ENCODE measurements at regions not wholly inside any gene's neighbourhood (a gene's known extent, or its start where the extent isn't known, plus 50 kb on each side); places are given as distances from the start of the nearest gene placed in this dataset.

- TF ChIP-seq ZNF462 (CRISPR knock-in tag; IDR thresholded peaks at IDR 0.05) (no peak), ZNF114 (CRISPR knock-in tag; IDR thresholded peaks at IDR 0.05) (no peak), STAT1 (IDR thresholded peaks at IDR 0.05; ENCODE audit: unreplicated experiment) (no peak), EZH2 (IDR thresholded peaks at IDR 0.05; ENCODE audit: low read depth, unreplicated experiment) (no peak), REST (IDR thresholded peaks at IDR 0.05; ENCODE audit: unreplicated experiment) (no peak), EZH2phosphoT487 (IDR thresholded peaks at IDR 0.05; ENCODE audit: unreplicated experiment) (no peak), ZNF331 (CRISPR knock-in tag; IDR thresholded peaks at IDR 0.05; ENCODE audit: low read depth) (no peak), CTCF (conservative IDR thresholded peaks at IDR 0.05; ENCODE audit: low read depth in 2 of 2) (no peak), ETS1 (IDR thresholded peaks at IDR 0.05) (no peak), JUNB (IDR thresholded peaks at IDR 0.05; ENCODE audit: unreplicated experiment) (no peak), POLR2AphosphoS5 (IDR thresholded peaks at IDR 0.05; ENCODE audit: low read depth) (no peak), NANOG (IDR thresholded peaks at IDR 0.05; ENCODE audit: borderline replicate concordance) (no peak), CREB1 (CRISPR knock-in tag; IDR thresholded peaks at IDR 0.05; ENCODE audit: low read depth) (no peak)
- no peak overlapping the region for H3K4me3 ChIP-seq
- no peaks in the 10 kb centered on the region for H3K4me1 ChIP-seq (ENCODE audit: insufficient read depth)
- Mint-ChIP-seq H3K9me3 (no peaks in the 10 kb centered on the region), H3K4me1 (peaks cover 10% of the 10 kb centered on the region; the same call in 2 of the 3 replicates), H3K4me3 (no peak overlapping the region), H3K27ac (no peak overlapping the region), H3K36me3 (ENCODE audit: low read depth) (no peaks in the 10 kb centered on the region), H3K27me3 (ENCODE audit: insufficient read depth, low read depth, poor library complexity) (peaks cover 3% of the 10 kb centered on the region)
- no peaks in the 10 kb centered on the region for H3F3A ChIP-seq (replicated peaks; ENCODE audit: low read depth)
- H2AFZ ChIP-seq = peak overlapping the region; percentile 21; the same call in 1 of the 2 replicates
- no peaks in the 10 kb centered on the region for H3K9me2 ChIP-seq (ENCODE audit: insufficient read depth)
- H3K27me3 ChIP-seq (ENCODE audit: insufficient read depth) = no peaks in the 10 kb centered on the region
- no peaks in the 10 kb centered on the region for H3K79me2 ChIP-seq (replicated peaks; ENCODE audit: insufficient read depth)
- H4K20me1 ChIP-seq (replicated peaks; ENCODE audit: insufficient read depth) = no peaks in the 10 kb centered on the region
- ATAC-seq (peak; percentile 35; the same call in 2 of the 3 replicates), DNase-seq (ENCODE audit: low spot score) (no peak)
- H3K4me2 ChIP-seq = no peak overlapping the region
- no peaks in the 10 kb centered on the region for H3K36me3 ChIP-seq (ENCODE audit: insufficient read depth)
- no peak overlapping the region for H3K27ac ChIP-seq (ENCODE audit: low read depth)
Measured at GRCh38 chr12:11555743-11556625, 93.5 kb upstream of the ETV6 start.
